K562 (cell line): ENCODE measurements at regions not wholly inside any gene's neighbourhood (a gene's known extent, or its start where the extent isn't known, plus 50 kb on each side); places are given as distances from the start of the nearest gene placed in this dataset.

Experiments used
- HNRNPH1 ChIP-seq: fragments of 200-400 bp; formaldehyde crosslinking; optimal IDR thresholded peaks from 2 replicates; pipeline ENCODE3; 2017; ENCODE audit warnings: low read depth, mild to moderate bottlenecking, low read length, moderate library complexity
- NCOR1 ChIP-seq: fragments of 450-650 bp; IDR thresholded peaks from 2 replicates; pipeline ENCODE4 v1.6.1; 2016; ENCODE audit warnings: mild to moderate bottlenecking, moderate library complexity
- POLR2B ChIP-seq: fragments of 450-650 bp; IDR thresholded peaks from 2 replicates; pipeline ENCODE4 v1.6.1; 2018; ENCODE audit warnings: low read depth; ENCODE audit not compliant: partially characterized antibody
- RFX7 ChIP-seq: fragments of 250-450 bp; sonication (Bioruptor Pico); IDR thresholded peaks from 2 replicates; pipeline ENCODE4 v1.5.1; 2021; ENCODE audit warnings: mild to moderate bottlenecking
- ZNF146 ChIP-seq: IDR thresholded peaks from one replicate; pipeline ENCODE4 v1.6.1; 2018; ENCODE audit warnings: missing compliant biosample characterization; ENCODE audit not compliant: unreplicated experiment
- ZNF561 ChIP-seq: fragments of 450-650 bp; formaldehyde crosslinking; conservative IDR thresholded peaks from 2 replicates; pipeline ENCODE4 v1.4.0; 2020; ENCODE audit warnings: mild to moderate bottlenecking, moderate library complexity
- TF ChIP-seq, protein P1 (sequence below): fragments of 450-650 bp; IDR thresholded peaks from 2 replicates; pipeline ENCODE4 v1.6.1; 2016; ENCODE audit warnings: mild to moderate bottlenecking, moderate library complexity
- TF ChIP-seq, protein P2 (sequence below): sonication (generic); formaldehyde crosslinking; IDR thresholded peaks from 2 replicates; pipeline ENCODE4 v1.8.1; 2023; ENCODE audit warnings: mild to moderate bottlenecking, missing genetic modification reagents

DNA sequence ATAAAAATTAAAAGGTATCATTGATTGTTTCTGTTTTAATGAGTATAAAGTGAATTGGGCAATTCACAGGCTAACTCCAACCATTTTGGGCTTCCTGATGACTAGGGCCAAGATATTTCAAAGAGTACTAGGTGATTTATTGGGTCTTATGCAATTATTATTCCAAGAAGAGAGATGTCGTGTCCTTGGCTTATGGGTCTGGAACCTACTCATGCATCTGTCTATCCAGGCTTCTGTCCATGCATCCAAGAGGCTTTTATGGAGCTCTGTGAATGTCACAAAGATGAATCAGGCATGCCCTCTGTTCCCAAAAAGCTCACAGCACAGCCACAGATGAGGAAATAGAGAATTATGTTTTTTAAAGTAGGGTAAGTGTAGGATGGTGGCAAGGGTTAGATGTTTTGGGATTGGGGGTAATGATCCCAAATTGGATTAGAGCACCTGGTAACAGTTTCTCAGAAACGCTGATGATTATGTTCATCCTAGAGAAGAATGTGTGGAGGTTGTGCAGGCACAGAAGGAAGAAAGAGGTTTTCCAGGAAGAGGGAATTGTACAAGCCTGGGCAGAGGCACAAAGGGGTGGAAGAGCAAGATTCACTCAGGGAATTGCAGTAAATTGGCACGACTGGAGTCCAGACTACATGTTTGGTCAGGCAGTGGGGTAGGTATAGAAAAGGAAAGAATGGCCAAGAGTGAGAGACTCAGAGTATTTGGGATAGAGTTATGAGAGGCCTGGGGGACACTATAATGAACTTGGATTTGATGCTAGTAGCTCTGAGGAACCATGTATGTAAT is 83.0 kb upstream of the TNC start (continued):
- TF ChIP-seq, protein P1, sequence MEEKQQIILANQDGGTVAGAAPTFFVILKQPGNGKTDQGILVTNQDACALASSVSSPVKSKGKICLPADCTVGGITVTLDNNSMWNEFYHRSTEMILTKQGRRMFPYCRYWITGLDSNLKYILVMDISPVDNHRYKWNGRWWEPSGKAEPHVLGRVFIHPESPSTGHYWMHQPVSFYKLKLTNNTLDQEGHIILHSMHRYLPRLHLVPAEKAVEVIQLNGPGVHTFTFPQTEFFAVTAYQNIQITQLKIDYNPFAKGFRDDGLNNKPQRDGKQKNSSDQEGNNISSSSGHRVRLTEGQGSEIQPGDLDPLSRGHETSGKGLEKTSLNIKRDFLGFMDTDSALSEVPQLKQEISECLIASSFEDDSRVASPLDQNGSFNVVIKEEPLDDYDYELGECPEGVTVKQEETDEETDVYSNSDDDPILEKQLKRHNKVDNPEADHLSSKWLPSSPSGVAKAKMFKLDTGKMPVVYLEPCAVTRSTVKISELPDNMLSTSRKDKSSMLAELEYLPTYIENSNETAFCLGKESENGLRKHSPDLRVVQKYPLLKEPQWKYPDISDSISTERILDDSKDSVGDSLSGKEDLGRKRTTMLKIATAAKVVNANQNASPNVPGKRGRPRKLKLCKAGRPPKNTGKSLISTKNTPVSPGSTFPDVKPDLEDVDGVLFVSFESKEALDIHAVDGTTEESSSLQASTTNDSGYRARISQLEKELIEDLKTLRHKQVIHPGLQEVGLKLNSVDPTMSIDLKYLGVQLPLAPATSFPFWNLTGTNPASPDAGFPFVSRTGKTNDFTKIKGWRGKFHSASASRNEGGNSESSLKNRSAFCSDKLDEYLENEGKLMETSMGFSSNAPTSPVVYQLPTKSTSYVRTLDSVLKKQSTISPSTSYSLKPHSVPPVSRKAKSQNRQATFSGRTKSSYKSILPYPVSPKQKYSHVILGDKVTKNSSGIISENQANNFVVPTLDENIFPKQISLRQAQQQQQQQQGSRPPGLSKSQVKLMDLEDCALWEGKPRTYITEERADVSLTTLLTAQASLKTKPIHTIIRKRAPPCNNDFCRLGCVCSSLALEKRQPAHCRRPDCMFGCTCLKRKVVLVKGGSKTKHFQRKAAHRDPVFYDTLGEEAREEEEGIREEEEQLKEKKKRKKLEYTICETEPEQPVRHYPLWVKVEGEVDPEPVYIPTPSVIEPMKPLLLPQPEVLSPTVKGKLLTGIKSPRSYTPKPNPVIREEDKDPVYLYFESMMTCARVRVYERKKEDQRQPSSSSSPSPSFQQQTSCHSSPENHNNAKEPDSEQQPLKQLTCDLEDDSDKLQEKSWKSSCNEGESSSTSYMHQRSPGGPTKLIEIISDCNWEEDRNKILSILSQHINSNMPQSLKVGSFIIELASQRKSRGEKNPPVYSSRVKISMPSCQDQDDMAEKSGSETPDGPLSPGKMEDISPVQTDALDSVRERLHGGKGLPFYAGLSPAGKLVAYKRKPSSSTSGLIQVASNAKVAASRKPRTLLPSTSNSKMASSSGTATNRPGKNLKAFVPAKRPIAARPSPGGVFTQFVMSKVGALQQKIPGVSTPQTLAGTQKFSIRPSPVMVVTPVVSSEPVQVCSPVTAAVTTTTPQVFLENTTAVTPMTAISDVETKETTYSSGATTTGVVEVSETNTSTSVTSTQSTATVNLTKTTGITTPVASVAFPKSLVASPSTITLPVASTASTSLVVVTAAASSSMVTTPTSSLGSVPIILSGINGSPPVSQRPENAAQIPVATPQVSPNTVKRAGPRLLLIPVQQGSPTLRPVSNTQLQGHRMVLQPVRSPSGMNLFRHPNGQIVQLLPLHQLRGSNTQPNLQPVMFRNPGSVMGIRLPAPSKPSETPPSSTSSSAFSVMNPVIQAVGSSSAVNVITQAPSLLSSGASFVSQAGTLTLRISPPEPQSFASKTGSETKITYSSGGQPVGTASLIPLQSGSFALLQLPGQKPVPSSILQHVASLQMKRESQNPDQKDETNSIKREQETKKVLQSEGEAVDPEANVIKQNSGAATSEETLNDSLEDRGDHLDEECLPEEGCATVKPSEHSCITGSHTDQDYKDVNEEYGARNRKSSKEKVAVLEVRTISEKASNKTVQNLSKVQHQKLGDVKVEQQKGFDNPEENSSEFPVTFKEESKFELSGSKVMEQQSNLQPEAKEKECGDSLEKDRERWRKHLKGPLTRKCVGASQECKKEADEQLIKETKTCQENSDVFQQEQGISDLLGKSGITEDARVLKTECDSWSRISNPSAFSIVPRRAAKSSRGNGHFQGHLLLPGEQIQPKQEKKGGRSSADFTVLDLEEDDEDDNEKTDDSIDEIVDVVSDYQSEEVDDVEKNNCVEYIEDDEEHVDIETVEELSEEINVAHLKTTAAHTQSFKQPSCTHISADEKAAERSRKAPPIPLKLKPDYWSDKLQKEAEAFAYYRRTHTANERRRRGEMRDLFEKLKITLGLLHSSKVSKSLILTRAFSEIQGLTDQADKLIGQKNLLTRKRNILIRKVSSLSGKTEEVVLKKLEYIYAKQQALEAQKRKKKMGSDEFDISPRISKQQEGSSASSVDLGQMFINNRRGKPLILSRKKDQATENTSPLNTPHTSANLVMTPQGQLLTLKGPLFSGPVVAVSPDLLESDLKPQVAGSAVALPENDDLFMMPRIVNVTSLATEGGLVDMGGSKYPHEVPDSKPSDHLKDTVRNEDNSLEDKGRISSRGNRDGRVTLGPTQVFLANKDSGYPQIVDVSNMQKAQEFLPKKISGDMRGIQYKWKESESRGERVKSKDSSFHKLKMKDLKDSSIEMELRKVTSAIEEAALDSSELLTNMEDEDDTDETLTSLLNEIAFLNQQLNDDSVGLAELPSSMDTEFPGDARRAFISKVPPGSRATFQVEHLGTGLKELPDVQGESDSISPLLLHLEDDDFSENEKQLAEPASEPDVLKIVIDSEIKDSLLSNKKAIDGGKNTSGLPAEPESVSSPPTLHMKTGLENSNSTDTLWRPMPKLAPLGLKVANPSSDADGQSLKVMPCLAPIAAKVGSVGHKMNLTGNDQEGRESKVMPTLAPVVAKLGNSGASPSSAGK = no peak
- no peak for TF ChIP-seq POLR2B
- TF ChIP-seq ZNF561 = no peak
- no peak for TF ChIP-seq RFX7
- TF ChIP-seq ZNF146 (CRISPR knock-in tag) = no peak
- no peak for TF ChIP-seq NCOR1
- TF ChIP-seq, protein P2, sequence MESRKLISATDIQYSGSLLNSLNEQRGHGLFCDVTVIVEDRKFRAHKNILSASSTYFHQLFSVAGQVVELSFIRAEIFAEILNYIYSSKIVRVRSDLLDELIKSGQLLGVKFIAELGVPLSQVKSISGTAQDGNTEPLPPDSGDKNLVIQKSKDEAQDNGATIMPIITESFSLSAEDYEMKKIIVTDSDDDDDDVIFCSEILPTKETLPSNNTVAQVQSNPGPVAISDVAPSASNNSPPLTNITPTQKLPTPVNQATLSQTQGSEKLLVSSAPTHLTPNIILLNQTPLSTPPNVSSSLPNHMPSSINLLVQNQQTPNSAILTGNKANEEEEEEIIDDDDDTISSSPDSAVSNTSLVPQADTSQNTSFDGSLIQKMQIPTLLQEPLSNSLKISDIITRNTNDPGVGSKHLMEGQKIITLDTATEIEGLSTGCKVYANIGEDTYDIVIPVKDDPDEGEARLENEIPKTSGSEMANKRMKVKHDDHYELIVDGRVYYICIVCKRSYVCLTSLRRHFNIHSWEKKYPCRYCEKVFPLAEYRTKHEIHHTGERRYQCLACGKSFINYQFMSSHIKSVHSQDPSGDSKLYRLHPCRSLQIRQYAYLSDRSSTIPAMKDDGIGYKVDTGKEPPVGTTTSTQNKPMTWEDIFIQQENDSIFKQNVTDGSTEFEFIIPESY (CRISPR knock-in tag) = no peak
- TF ChIP-seq HNRNPH1 = no peak
- TF ChIP-seq, all 486 proteins: peak for 0
